ENCODE measurements at regions not wholly inside any gene's neighbourhood (a gene's known extent, or its start where the extent isn't known, plus 50 kb on each side); places are given as distances from the start of the nearest gene placed in this dataset.

DNA sequence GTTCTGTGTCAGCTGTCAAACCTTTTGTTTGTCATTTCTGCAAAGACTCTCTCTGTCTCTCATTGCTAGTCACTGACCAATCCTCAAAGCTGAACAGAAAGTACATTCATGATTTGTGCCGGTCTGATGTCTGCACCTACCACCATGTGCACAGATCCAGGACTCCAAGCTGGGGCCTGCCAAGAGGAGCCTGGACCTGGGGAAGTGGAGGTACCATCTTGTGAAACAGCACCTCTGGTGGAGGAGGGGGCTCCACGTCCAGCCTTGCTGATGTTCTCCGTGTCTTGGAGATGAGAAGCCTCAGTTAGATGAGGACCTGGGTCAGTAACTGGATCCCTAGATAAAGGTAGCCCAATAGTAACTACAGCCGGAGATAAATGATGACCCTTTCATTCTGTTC lies 98.9 kb downstream of the TENT4A start:
- no peak for DNase-seq (ENCODE audit: low spot score)
- no TSS peak for BruUV-seq (replicated peaks)
- Histone ChIP-seq H3K36me3 (ENCODE audit: insufficient read depth, low read length) (no peaks in the 10 kb centered on the region), H3K4me3 (ENCODE audit: low read depth, low read length, poor library complexity, severe bottlenecking) (no peak overlapping the region), H3K79me2 (ENCODE audit: insufficient read depth, low read depth, low read length) (no peaks in the 10 kb centered on the region), H3K4me1 (ENCODE audit: insufficient read depth, low read length, poor library complexity, severe bottlenecking) (no peaks in the 10 kb centered on the region), H2AFZ (ENCODE audit: low read length) (no peak overlapping the region), H3K4me2 (ENCODE audit: low read length) (no peak overlapping the region), H3K9me2 (ENCODE audit: insufficient read depth, low read length) (no peaks in the 10 kb centered on the region), H3K27ac (ENCODE audit: low read depth, low read length, poor library complexity, severe bottlenecking) (no peak overlapping the region), H3K9me3 (ENCODE audit: low read length) (no peaks in the 10 kb centered on the region), H4K20me1 (ENCODE audit: insufficient read depth, low read length) (no peaks in the 10 kb centered on the region)
- POLR2A ChIA-PET, result interaction anchor here (0.7 kb wide), 1 partner anchor 85 kb away, joined by 3 read pairs; no protein-coding TSS in a partner anchor
- intact Hi-C loops (cut with micrococcal nuclease; ENCODE audit: unreplicated experiment), result no loop called here
- CTCF ChIA-PET (ENCODE audit: unreplicated experiment), result no interaction called here
- no peak for TF ChIP-seq CTCF (conservative IDR thresholded peaks at IDR 0.05; ENCODE audit: low read length)
- TF ChIP-seq EZH2phosphoT487 (IDR thresholded peaks at IDR 0.05; ENCODE audit: borderline replicate concordance, low read depth, low read length), result no peak

DNA sequence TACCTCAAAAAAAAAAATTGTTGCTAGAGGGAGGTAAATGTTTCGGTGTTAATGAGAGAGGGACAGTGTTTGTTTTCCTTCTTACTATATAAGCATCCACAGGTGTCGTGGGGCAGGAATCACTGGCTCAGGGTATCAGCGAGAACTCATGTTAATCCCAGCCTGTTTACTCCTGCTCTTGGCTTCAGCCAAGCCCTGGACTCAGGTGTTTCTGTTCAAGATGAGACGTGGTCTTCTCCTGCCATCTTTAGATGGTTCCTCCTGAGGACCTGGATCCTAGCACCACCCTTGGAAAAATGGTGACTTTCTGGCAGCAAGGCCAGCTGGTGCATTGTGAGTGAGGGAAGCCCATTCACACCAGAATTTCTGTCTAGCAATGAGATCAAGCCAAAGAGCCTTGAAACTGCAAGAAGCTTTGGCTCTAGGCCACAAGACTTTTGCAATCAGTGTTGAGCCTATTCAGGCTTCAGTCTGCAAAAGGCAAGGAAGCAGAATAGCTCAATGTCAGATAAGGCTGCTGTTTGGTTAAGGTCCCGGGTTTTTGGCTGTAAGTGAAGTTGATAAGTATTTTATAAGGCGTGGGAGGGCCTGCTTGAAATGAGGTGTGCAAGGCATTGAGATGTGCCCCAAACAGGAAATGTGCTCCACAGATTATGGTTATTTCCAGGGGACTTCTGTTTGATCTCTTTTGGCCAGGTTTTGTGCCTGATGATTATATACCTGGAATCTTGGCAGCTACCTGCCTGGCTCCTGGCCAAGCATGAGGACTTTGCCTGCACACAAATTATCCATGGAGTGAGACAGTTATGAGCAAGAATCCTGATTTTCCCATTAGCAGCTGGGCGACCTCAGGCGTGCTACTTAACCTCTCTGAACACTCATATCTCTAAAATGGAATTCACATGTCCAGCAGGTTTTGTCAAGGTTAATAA lies 99.8 kb downstream of the TENT4A start:
- CTCF ChIA-PET (ENCODE audit: unreplicated experiment), result no interaction called here

More for the DNA sequence above, 99.8 kb downstream of the TENT4A start:
- Histone ChIP-seq H3K9me3 (ENCODE audit: low read length) (no peaks in the 10 kb centered on the region), H4K20me1 (ENCODE audit: insufficient read depth, low read length) (no peaks in the 10 kb centered on the region), H3K36me3 (ENCODE audit: insufficient read depth, low read length) (no peaks in the 10 kb centered on the region), H3K27ac (ENCODE audit: low read depth, low read length, poor library complexity, severe bottlenecking) (no peak overlapping the region), H3K4me2 (ENCODE audit: low read length) (no peak overlapping the region), H3K4me3 (ENCODE audit: low read depth, low read length, poor library complexity, severe bottlenecking) (no peak overlapping the region), H3K9me2 (ENCODE audit: insufficient read depth, low read length) (no peaks in the 10 kb centered on the region), H3K79me2 (ENCODE audit: insufficient read depth, low read depth, low read length) (no peaks in the 10 kb centered on the region), H2AFZ (ENCODE audit: low read length) (no peak overlapping the region), H3K4me1 (ENCODE audit: insufficient read depth, low read length, poor library complexity, severe bottlenecking) (no peaks in the 10 kb centered on the region)
- intact Hi-C loops (cut with micrococcal nuclease; ENCODE audit: unreplicated experiment), result no loop called here
- DNase-seq (ENCODE audit: low spot score), result no peak
- POLR2A ChIA-PET, result interaction anchor here (0.7 kb wide), 2 partner anchors 84 to 494 kb away, joined by 3 to 6 read pairs; no protein-coding TSS in a partner anchor
- TF ChIP-seq EZH2phosphoT487 (IDR thresholded peaks at IDR 0.05; ENCODE audit: borderline replicate concordance, low read depth, low read length), result no peak
- no peak for TF ChIP-seq CTCF (conservative IDR thresholded peaks at IDR 0.05; ENCODE audit: low read length)
- no TSS peak for BruUV-seq (replicated peaks)
